DND-41 (cell line): ENCODE measurements at regions not wholly inside any gene's neighbourhood (a gene's known extent, or its start where the extent isn't known, plus 50 kb on each side); places are given as distances from the start of the nearest gene placed in this dataset.

Experiments
- ATAC-seq: fragments of 200-7000 bp; cut with Tn5 transposase; 3 replicates; pipeline ENCODE4 v1.9.1; 2021; ENCODE audit warnings: low read depth; ENCODE audit not compliant: insufficient read depth
- DNase-seq: peaks from one replicate; pipeline ENCODE4 v3.0.0-alpha.2; 2020
- H2AFZ ChIP-seq: 2 replicates; pipeline ENCODE4 v1.6.0; 2012; ENCODE audit warnings: low read depth, low read length
- H3K27ac ChIP-seq: 2 replicates; pipeline ENCODE4 v1.5.1; 2012; ENCODE audit warnings: low read length, inconsistent platforms
- H3K27me3 ChIP-seq: fragments of 200-600 bp; sonication (generic); 2 replicates; pipeline ENCODE4 v1.6.0; 2012; ENCODE audit warnings: low read length, mild to moderate bottlenecking, inconsistent platforms; ENCODE audit not compliant: insufficient read depth, poor library complexity
- H3K36me3 ChIP-seq: 2 replicates; pipeline ENCODE4 v1.5.1; 2012; ENCODE audit warnings: low read length, inconsistent platforms; ENCODE audit not compliant: insufficient read depth
- H3K4me1 ChIP-seq: 2 replicates; pipeline ENCODE4 v1.5.1; 2012; ENCODE audit warnings: mild to moderate bottlenecking, low read length; ENCODE audit not compliant: insufficient read depth
- H3K4me2 ChIP-seq: 2 replicates; pipeline ENCODE4 v1.6.0; 2012; ENCODE audit warnings: mild to moderate bottlenecking, moderate library complexity, low read length, inconsistent platforms; ENCODE audit not compliant: insufficient read depth
- H3K4me3 ChIP-seq, 2 experiments: fragments of 200-600 bp in 1 of 2; shearing (Covaris generic) in 1 of 2; 2 replicates each; pipeline ENCODE4 v1.5.1; 2012 to 2016; ENCODE audit warnings: inconsistent platforms in 2 of 2, low read length in 2 of 2, mild to moderate bottlenecking in 2 of 2, low read depth in 1 of 2, moderate library complexity in 1 of 2
- H3K79me2 ChIP-seq: 2 replicates; pipeline ENCODE4 v1.6.0; 2012; ENCODE audit warnings: low read length, inconsistent platforms; ENCODE audit not compliant: insufficient read depth
- H3K9ac ChIP-seq: 2 replicates; pipeline ENCODE4 v1.6.0; 2012; ENCODE audit warnings: low read depth, mild to moderate bottlenecking, inconsistent platforms, low read length, moderate library complexity
- H3K9me3 ChIP-seq: 2 replicates; pipeline ENCODE4 v1.5.1; 2012; ENCODE audit warnings: low read length, moderate library complexity, mild to moderate bottlenecking, inconsistent platforms; ENCODE audit not compliant: insufficient read depth, severe bottlenecking
- H4K20me1 ChIP-seq: 2 replicates; pipeline ENCODE4 v1.6.0; 2012; ENCODE audit warnings: low read length; ENCODE audit not compliant: insufficient read depth
- EZH2 ChIP-seq: IDR thresholded peaks from 3 replicates; pipeline ENCODE4 v1.6.1; 2012; ENCODE audit warnings: borderline replicate concordance, low read depth, mild to moderate bottlenecking, moderate library complexity, low read length, inconsistent platforms; ENCODE audit not compliant: severe bottlenecking
- TF ChIP-seq, protein P1 (sequence below): IDR thresholded peaks from 2 replicates; pipeline ENCODE4 v1.5.1; 2012; ENCODE audit warnings: borderline replicate concordance, low read length, moderate library complexity, mild to moderate bottlenecking; ENCODE audit not compliant: poor library complexity, severe bottlenecking; ENCODE audit errors: extremely low read depth

DNA sequence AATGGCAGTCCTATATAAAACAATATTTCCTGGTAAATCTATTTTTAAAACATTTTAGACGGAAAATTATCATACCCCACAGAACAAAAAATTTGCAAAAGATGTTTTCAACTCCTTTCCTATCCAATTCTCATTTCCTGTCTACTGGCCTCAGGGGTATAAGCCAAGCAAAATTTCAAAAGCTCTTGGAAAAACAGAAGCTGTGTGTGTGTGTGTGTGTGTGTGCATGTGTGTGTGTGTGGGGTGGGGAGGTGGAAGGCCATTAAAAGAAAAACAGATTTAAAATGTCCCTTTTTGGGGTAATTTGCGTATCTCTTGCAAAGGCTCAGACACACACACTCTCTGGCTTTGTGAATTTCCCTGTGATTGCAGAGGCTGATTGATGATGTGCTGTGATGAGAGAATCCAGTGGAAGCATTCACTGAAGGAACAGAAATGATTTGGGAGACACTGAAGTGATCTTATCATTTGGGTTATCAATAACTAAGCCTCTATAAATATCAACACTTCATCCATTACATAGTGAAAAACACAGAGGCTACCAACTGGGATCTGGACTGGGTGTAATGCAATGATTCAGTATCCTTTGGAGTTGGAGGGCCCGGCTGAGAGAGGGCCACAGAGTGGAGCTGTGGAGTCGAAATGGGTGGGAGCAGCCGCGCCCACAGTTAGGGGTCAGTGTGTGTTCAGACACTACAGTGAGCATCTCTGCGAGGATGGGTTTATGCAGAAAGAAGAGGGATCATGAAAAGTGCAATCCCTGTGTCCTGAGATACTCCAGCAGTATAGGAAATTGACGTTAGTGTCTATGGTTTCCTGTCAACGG, 106.8 kb upstream of the PREP start:
- H3K27ac ChIP-seq, result no peak overlapping the region
- no peaks in the 10 kb centered on the region for H3K4me1 ChIP-seq
- H3K9me3 ChIP-seq, result no peaks in the 10 kb centered on the region
- H3K27me3 ChIP-seq, result no peaks in the 10 kb centered on the region
- no peak overlapping the region for H3K4me2 ChIP-seq
- no peak for ATAC-seq
- H3K4me3 ChIP-seq, result no peak overlapping the region
- TF ChIP-seq, protein P1, sequence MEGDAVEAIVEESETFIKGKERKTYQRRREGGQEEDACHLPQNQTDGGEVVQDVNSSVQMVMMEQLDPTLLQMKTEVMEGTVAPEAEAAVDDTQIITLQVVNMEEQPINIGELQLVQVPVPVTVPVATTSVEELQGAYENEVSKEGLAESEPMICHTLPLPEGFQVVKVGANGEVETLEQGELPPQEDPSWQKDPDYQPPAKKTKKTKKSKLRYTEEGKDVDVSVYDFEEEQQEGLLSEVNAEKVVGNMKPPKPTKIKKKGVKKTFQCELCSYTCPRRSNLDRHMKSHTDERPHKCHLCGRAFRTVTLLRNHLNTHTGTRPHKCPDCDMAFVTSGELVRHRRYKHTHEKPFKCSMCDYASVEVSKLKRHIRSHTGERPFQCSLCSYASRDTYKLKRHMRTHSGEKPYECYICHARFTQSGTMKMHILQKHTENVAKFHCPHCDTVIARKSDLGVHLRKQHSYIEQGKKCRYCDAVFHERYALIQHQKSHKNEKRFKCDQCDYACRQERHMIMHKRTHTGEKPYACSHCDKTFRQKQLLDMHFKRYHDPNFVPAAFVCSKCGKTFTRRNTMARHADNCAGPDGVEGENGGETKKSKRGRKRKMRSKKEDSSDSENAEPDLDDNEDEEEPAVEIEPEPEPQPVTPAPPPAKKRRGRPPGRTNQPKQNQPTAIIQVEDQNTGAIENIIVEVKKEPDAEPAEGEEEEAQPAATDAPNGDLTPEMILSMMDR, result peak; percentile 18
- TF ChIP-seq EZH2, result no peak
- H3K79me2 ChIP-seq, result no peaks in the 10 kb centered on the region
- no peaks in the 10 kb centered on the region for H3K36me3 ChIP-seq
- H4K20me1 ChIP-seq, result no peaks in the 10 kb centered on the region
- no peak overlapping the region for H3K9ac ChIP-seq
- H2AFZ ChIP-seq, result no peak overlapping the region
- no peak for DNase-seq

DNA sequence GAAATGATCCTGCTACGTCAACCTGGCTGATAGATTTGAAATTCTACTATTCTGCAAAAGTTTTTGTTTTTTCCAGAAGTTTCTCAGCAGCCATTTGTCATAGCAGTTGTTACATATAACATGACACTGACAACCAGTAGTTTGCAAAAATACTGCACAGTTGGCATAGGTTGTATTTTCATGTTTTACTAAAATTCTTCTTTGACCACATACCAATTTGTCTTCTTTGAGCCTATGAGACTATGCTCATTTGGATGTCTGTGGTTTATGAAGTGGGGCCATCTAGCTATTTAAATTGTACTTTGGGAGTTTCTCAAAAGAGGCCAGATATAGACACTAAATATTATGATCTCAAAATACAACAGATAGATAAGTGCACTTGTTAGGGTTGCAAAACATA, 104.9 kb upstream of the PREP start:
- TF ChIP-seq, protein P1, result no peak
- no peak for TF ChIP-seq EZH2
- Histone ChIP-seq H3K27me3 (no peaks in the 10 kb centered on the region), H3K27ac (no peak overlapping the region), H3K79me2 (no peaks in the 10 kb centered on the region), H3K36me3 (no peaks in the 10 kb centered on the region), H2AFZ (no peak overlapping the region), H3K9ac (no peak overlapping the region), H3K4me3 (no peak overlapping the region), H3K4me1 (no peaks in the 10 kb centered on the region), H4K20me1 (no peaks in the 10 kb centered on the region), H3K9me3 (no peaks in the 10 kb centered on the region), H3K4me2 (no peak overlapping the region)
- ATAC-seq (no peak), DNase-seq (no peak)

DNA sequence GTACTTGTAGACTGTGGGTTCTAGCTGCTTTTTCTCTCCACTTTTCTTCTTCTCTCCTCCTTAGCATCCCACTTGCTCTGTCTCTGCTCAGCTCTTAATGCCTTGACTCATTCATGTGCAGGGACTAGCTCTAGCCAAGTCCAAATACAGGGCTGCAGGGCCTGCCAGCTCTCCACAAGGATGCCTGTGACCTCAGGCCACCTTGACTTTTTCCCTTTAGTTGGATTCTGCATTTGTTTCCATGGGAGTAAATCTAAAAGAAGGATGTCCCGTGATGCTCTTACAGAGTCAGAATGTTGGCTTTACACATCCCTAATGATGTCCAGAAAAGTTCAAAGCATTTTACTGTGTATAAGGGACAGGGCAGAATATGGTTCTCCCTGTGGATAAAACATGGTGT, 101.8 kb upstream of the PREP start:
- Histone ChIP-seq H3K4me2 (no peak overlapping the region), H2AFZ (no peak overlapping the region), H4K20me1 (no peaks in the 10 kb centered on the region), H3K36me3 (no peaks in the 10 kb centered on the region), H3K27me3 (no peaks in the 10 kb centered on the region), H3K4me3 (no peak overlapping the region), H3K27ac (no peak overlapping the region), H3K79me2 (no peaks in the 10 kb centered on the region), H3K9me3 (no peaks in the 10 kb centered on the region), H3K4me1 (no peaks in the 10 kb centered on the region), H3K9ac (no peak overlapping the region)
- DNase-seq (no peak), ATAC-seq (no peak)
- no peak for TF ChIP-seq EZH2
- TF ChIP-seq, protein P1, result no peak
